ENCODE measurements at regions not wholly inside any gene's neighbourhood (a gene's known extent, or its start where the extent isn't known, plus 50 kb on each side); places are given as distances from the start of the nearest gene placed in this dataset.

DNA sequence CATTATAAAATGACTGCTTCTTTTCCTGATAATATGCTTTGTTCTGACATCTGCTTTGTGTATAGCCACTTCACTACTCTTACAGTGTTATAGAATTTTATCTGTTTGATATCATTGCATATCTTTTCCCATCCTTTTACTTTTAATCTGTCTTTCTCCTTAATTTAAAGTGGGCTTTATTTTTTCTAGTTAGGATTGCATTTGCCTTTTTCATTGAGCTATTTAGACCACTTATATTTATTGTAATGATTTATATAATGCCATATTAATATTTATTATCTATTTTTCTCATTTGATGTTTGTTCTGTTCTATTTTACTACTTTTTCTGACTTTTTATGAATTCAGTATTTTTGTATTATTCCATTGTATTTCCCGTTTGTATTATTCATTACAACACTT lies 758.7 kb downstream of the TMEM182 start:
- TF ChIP-seq, protein P1, sequence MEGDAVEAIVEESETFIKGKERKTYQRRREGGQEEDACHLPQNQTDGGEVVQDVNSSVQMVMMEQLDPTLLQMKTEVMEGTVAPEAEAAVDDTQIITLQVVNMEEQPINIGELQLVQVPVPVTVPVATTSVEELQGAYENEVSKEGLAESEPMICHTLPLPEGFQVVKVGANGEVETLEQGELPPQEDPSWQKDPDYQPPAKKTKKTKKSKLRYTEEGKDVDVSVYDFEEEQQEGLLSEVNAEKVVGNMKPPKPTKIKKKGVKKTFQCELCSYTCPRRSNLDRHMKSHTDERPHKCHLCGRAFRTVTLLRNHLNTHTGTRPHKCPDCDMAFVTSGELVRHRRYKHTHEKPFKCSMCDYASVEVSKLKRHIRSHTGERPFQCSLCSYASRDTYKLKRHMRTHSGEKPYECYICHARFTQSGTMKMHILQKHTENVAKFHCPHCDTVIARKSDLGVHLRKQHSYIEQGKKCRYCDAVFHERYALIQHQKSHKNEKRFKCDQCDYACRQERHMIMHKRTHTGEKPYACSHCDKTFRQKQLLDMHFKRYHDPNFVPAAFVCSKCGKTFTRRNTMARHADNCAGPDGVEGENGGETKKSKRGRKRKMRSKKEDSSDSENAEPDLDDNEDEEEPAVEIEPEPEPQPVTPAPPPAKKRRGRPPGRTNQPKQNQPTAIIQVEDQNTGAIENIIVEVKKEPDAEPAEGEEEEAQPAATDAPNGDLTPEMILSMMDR (IDR thresholded peaks at IDR 0.05): no peak
- TF ChIP-seq POLR2A (IDR thresholded peaks at IDR 0.05): no peak
- no peak for TF ChIP-seq POLR2AphosphoS5 (IDR thresholded peaks at IDR 0.05)
- Histone ChIP-seq H3K27ac (no peak overlapping the region), H3K36me3 (peaks cover 5% of the 10 kb centered on the region), H3K4me1 (no peaks in the 10 kb centered on the region), H3K9me3 (peaks cover 0 to 14% of the 10 kb centered on the region in 2 donors), H3K27me3 (no peaks in the 10 kb centered on the region), H3K4me3 (no peak overlapping the region)
- no peak for DNase-seq (ENCODE audit: low spot score in 2 of 2)
- intact Hi-C loops (cut with DNase I; ENCODE audit: low total_unique reads): no loop called here

DNA sequence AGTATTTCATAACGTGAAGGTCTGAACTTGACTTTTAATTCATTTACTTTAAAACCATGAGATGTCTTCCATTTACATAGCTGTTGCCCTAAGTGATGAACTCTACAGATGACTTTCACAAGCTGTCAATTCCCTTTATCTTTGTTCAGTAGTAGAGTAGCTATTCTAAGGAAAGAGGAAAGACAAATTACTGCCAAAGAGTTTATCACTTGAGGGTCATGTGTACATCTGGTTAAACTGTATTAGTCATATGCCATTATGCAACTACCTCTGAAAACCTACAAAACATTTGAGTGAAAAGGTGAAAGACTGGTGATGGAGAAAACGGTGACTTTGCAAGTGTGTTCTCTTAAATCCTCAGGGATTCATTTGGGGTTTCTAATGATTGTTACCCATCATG lies 763.9 kb downstream of the TMEM182 start:
- intact Hi-C loops (cut with DNase I; ENCODE audit: low total_unique reads): loop anchor here (1.0 kb wide), 1 partner anchor 31 kb away; no protein-coding TSS in a partner anchor

DNA sequence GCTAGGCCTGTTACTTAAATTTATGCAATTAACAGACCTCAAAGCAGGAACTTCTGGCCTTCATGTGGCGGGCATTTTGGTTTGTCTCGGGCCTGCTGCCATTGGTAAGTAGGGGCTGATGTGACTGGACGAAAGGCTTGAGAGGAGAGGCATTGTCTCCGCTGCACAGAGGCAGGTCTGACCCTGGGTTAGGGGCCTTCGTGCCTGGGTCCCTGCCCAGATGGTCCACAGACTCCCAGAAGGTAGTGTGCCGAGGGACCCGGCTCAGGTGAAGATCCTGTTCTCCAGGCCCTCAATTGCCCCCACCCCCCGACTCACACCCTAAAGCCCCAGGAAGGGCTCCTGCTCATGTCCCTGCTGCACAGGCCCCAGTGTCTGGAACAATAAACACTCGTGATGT lies 764.9 kb downstream of the TMEM182 start:
- Histone ChIP-seq H3K4me3 (no peak overlapping the region), H3K36me3 (no peaks in the 10 kb centered on the region), H3K27ac (no peak overlapping the region), H3K4me1 (no peaks in the 10 kb centered on the region), H3K27me3 (no peaks in the 10 kb centered on the region), H3K9me3 (peaks cover 0 to under 1% of the 10 kb centered on the region in 2 donors)
- no peak for DNase-seq (ENCODE audit: low spot score in 2 of 2)
- intact Hi-C loops (cut with DNase I; ENCODE audit: low total_unique reads): loop anchor here (1.0 kb wide), 1 partner anchor 32 kb away; no protein-coding TSS in a partner anchor
- TF ChIP-seq POLR2A (IDR thresholded peaks at IDR 0.05): no peak
- no peak for TF ChIP-seq POLR2AphosphoS5 (IDR thresholded peaks at IDR 0.05)
- TF ChIP-seq, protein P1 (IDR thresholded peaks at IDR 0.05): no peak

More for the DNA sequence above, 763.9 kb downstream of the TMEM182 start:
- no peaks in the 10 kb centered on the region for H3K36me3 ChIP-seq
- no peaks in the 10 kb centered on the region for H3K27me3 ChIP-seq
- TF ChIP-seq POLR2AphosphoS5 (IDR thresholded peaks at IDR 0.05) (no peak), POLR2A (IDR thresholded peaks at IDR 0.05) (no peak)
- TF ChIP-seq, protein P1 (IDR thresholded peaks at IDR 0.05): no peak
- peaks cover 0 to 5% of the 10 kb centered on the region in 2 donors for H3K9me3 ChIP-seq
- H3K4me1 ChIP-seq: no peaks in the 10 kb centered on the region
- H3K27ac ChIP-seq: no peak overlapping the region
- H3K4me3 ChIP-seq: no peak overlapping the region
- no peak for DNase-seq (ENCODE audit: low spot score in 2 of 2)

DNA sequence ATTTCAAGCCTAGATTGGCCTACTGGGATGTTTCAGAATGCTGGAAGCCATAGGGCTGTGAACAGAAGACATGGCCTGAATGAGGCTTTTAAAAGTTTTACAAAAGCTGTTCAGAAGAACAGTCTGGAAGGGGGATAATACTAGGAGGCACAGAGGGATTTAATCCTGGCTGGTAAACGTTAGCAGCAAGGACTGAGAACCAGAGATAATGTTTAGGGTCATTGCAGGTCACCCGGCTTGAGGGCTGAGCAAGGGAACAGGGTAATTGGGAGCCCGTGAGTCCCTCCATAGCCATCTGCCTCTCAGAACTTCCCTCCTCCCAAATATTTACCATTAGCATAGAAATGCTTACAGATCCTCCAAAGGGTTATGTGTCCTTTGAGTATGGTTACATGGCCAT lies 765.4 kb downstream of the TMEM182 start:
- H3K36me3 ChIP-seq: no peaks in the 10 kb centered on the region
- intact Hi-C loops (cut with DNase I; ENCODE audit: low total_unique reads): no loop called here
- H3K9me3 ChIP-seq: no peaks in the 10 kb centered on the region
- no peak overlapping the region for H3K4me3 ChIP-seq
- no peaks in the 10 kb centered on the region for H3K4me1 ChIP-seq
- no peaks in the 10 kb centered on the region for H3K27me3 ChIP-seq
- TF ChIP-seq, protein P1 (IDR thresholded peaks at IDR 0.05): no peak
- no peak for TF ChIP-seq POLR2A (IDR thresholded peaks at IDR 0.05)
- no peak for TF ChIP-seq POLR2AphosphoS5 (IDR thresholded peaks at IDR 0.05)
- no peak for DNase-seq (ENCODE audit: low spot score in 2 of 2)
- no peak overlapping the region for H3K27ac ChIP-seq

DNA sequence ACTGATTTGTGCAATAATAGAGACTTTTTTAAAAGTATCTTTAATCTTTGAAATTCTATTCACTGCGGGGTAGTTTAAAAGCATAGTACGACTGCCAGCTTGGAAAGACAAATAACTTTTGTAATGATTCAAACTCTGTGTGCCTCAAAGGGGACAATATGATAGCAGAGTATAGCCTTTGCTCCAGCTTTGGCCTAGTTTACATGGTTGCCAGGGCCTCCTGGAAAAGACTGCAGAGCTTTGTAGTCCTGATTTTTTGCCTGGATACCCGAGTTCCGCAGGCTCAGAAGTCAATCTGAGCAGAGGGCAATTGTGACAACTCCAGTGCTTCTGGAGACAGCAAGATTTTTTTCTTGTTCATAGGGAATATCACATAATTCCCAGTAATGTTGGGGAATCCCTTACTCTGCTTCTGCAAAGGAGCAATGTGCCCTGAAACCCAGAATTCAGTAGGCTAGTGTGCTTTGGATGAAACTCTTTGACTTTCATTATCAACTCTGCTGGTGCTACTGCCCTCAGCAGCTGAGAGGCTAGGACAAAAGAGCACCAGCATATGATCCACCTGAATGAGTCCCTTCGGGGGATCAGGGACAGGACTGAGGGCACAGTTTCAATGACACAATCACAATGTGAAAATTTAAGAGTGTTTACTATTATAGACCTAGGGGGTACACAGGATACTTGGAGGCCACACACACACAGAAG lies 768.1 kb downstream of the TMEM182 start:
- intact Hi-C loops (cut with DNase I; ENCODE audit: low total_unique reads): no loop called here
- peaks cover 0 to 4% of the 10 kb centered on the region in 2 donors for H3K9me3 ChIP-seq
- H3K27me3 ChIP-seq: no peaks in the 10 kb centered on the region

More for the DNA sequence above, 768.1 kb downstream of the TMEM182 start:
- DNase-seq (ENCODE audit: low spot score in 2 of 2): no peak
- Histone ChIP-seq H3K4me3 (no peak overlapping the region), H3K27ac (no peak overlapping the region), H3K36me3 (no peaks in the 10 kb centered on the region), H3K4me1 (no peaks in the 10 kb centered on the region)
- no peak for TF ChIP-seq POLR2AphosphoS5 (IDR thresholded peaks at IDR 0.05)
- TF ChIP-seq, protein P1 (IDR thresholded peaks at IDR 0.05): no peak
- TF ChIP-seq POLR2A (IDR thresholded peaks at IDR 0.05): no peak
